GM12878 (cell line): ENCODE measurements at regions not wholly inside any gene's neighbourhood (a gene's known extent, or its start where the extent isn't known, plus 50 kb on each side); places are given as distances from the start of the nearest gene placed in this dataset.

Experiments
- ATAC-seq: fragments of 200-7000 bp; cut with Tn5 transposase; 3 replicates; pipeline ENCODE4 v1.9.1; 2020; ENCODE audit warnings: mild to moderate bottlenecking, moderate library complexity
- BruUV-seq: library from RNA; stranded (reverse); fragments of 400-500 nt; replicated peaks from 2 replicates; lab custom pipeline; 2021; lab: Mats Ljungman, UMichigan
- CTCF ChIA-PET: fragments of 300-600 bp; sonication (Branson Sonifier 250); formaldehyde crosslinking; extraction: SDS; loops from one replicate; lab custom pipeline; 2021; ENCODE audit warnings: inconsistent platforms; lab: Yijun Ruan, JAX
- POLR2A ChIA-PET: fragments of 350-600 bp; formaldehyde crosslinking; extraction: SDS; loops from one replicate; lab custom pipeline; 2021; ENCODE audit warnings: inconsistent platforms; lab: Charles Lee
- RAD21 ChIA-PET: fragments of 300-600 bp; sonication (Branson Sonifier 250); formaldehyde crosslinking; loops from one replicate; lab custom pipeline; 2023; ENCODE audit warnings: antibody characterized with exemption; ENCODE audit not compliant: unreplicated experiment; lab: Charles Lee
- SMC1A ChIA-PET: fragments of 300-600 bp; sonication (Branson Sonifier 250); formaldehyde crosslinking; loops from one replicate; lab custom pipeline; 2023; ENCODE audit not compliant: unreplicated experiment, uncharacterized antibody; lab: Charles Lee
- DNase-seq: peaks from one replicate; pipeline ENCODE4 v3.0.0-alpha.2; 2011; ENCODE audit warnings: low read depth, low spot score
- FAIRE-seq: peaks from 3 replicates; lab custom pipeline; 2011; peaks lifted over from hg19 to GRCh38; lab: Jason Lieb, UNC
- H2AFZ ChIP-seq: 2 replicates; pipeline ENCODE4 v1.6.0; 2011; ENCODE audit warnings: low read depth, low read length, control low read depth; ENCODE audit not compliant: control insufficient read depth
- H3K27ac ChIP-seq: 2 replicates; pipeline ENCODE4 v1.5.1; 2011; ENCODE audit warnings: control low read depth; ENCODE audit not compliant: control insufficient read depth, insufficient read depth
- H3K27me3 ChIP-seq, 2 experiments: replicated peaks in 1 of 2; 2 replicates each; pipeline versions ENCODE4 v1.6.0 to v1.6.1; 2011; ENCODE audit warnings: low read length in 1 of 2; ENCODE audit not compliant: control insufficient read depth in 2 of 2, insufficient read depth in 2 of 2
- H3K36me3 ChIP-seq, 2 experiments: 2 replicates each; pipeline ENCODE4 v1.5.1; 2011; ENCODE audit warnings: low read length in 1 of 2; ENCODE audit not compliant: control insufficient read depth in 2 of 2, insufficient read depth in 2 of 2
- H3K4me1 ChIP-seq: 2 replicates; pipeline ENCODE4 v1.6.1; 2011; ENCODE audit warnings: mild to moderate bottlenecking, low read length, moderate library complexity, mixed read lengths; ENCODE audit not compliant: control insufficient read depth, insufficient read depth
- H3K4me2 ChIP-seq: 2 replicates; pipeline ENCODE4 v1.6.0; 2011; ENCODE audit warnings: control low read depth; ENCODE audit not compliant: control insufficient read depth, insufficient read depth
- H3K4me3 ChIP-seq: fragments of 200-600 bp; sonication (generic); 2 replicates; pipeline ENCODE4 v1.5.1; 2016
- H3K79me2 ChIP-seq: 2 replicates; pipeline ENCODE4 v1.6.0; 2011; ENCODE audit warnings: low read length; ENCODE audit not compliant: control insufficient read depth, insufficient read depth
- H3K9ac ChIP-seq: 2 replicates; pipeline ENCODE4 v1.8.0; 2011; ENCODE audit warnings: low read length, control low read depth, mixed read lengths; ENCODE audit not compliant: control insufficient read depth, insufficient read depth
- H3K9me3 ChIP-seq: replicated peaks from 3 replicates; pipeline ENCODE4 v1.5.1; 2011; ENCODE audit warnings: mild to moderate bottlenecking, low read length; ENCODE audit not compliant: control insufficient read depth, insufficient read depth
- H4K20me1 ChIP-seq: 2 replicates; pipeline ENCODE4 v1.6.0; 2011; ENCODE audit not compliant: control insufficient read depth, insufficient read depth
- EP300 ChIP-seq, 2 experiments: fragments of 150-350 bp in 1 of 2; IDR thresholded peaks; 2 replicates each; pipeline ENCODE4 v1.6.1; 2011 to 2012; ENCODE audit warnings: low read depth in 2 of 2, low read length in 2 of 2, borderline replicate concordance in 1 of 2, improper control_type of control experiment in 1 of 2, inconsistent platforms in 1 of 2; ENCODE audit not compliant: control insufficient read depth in 1 of 2
- NFYB ChIP-seq: IDR thresholded peaks from 2 replicates; pipeline ENCODE4 v1.6.1; 2011; ENCODE audit warnings: low read depth, mild to moderate bottlenecking, low read length, improper control_type of control experiment, moderate library complexity; ENCODE audit not compliant: insufficient read depth
- RAD51 ChIP-seq: fragments of 450-650 bp; IDR thresholded peaks from 2 replicates; pipeline ENCODE4 v1.6.1; 2016; ENCODE audit warnings: moderate library complexity, mild to moderate bottlenecking, inconsistent platforms
- SIX5 ChIP-seq: IDR thresholded peaks from 2 replicates; pipeline ENCODE4 v1.6.1; 2011; ENCODE audit warnings: mild to moderate bottlenecking, low read depth, low read length, moderate library complexity; ENCODE audit not compliant: severe bottlenecking
- STAT3 ChIP-seq: IDR thresholded peaks from 2 replicates; pipeline ENCODE4 v1.6.1; 2011; ENCODE audit warnings: low read depth, low read length, improper control_type of control experiment
- SUZ12 ChIP-seq: fragments of 200-600 bp; sonication (generic); IDR thresholded peaks from one replicate; pipeline ENCODE4 v1.6.1; 2018; ENCODE audit warnings: antibody characterized with exemption, mild to moderate bottlenecking; ENCODE audit not compliant: unreplicated experiment
- TCF3 ChIP-seq: IDR thresholded peaks from 2 replicates; pipeline ENCODE4 v1.6.1; 2012; ENCODE audit warnings: low read depth, mild to moderate bottlenecking, low read length, borderline replicate concordance; ENCODE audit not compliant: insufficient read depth
- YBX1 ChIP-seq: fragments of 450-650 bp; IDR thresholded peaks from 2 replicates; pipeline ENCODE4 v1.6.1; 2016; ENCODE audit warnings: antibody characterized with exemption
- ZNF622 ChIP-seq: fragments of 450-650 bp; IDR thresholded peaks from 2 replicates; pipeline ENCODE4 v1.6.1; 2017; ENCODE audit warnings: mild to moderate bottlenecking, inconsistent platforms
- WGBS: methylation state at CpG from one replicate; pipeline ENCODE4 v1.1.6; 2016; ENCODE audit warnings: low lambda C conversion rate; ENCODE audit not compliant: insufficient replicate concordance, insufficient coverage; ENCODE audit errors: missing lambda C conversion rate; 5-methylcytosine and 5-hydroxymethylcytosine counted together
- in situ Hi-C: fragments of 300-500 bp; cut with MboI; formaldehyde crosslinking; loops from 9 replicates; pipeline ENCODE4 v1.14.3; 2018; ENCODE audit warnings: mixed read lengths
- intact Hi-C: fragments of 100-400 bp; cut with micrococcal nuclease; formaldehyde crosslinking; loops from one replicate; pipeline ENCODE4 v1.14.2; 2022; ENCODE audit not compliant: unreplicated experiment
- TF ChIP-seq, protein P1 (sequence below): IDR thresholded peaks from 2 replicates; pipeline ENCODE4 v1.6.1; 2011; ENCODE audit warnings: borderline replicate concordance, low read depth, mild to moderate bottlenecking, moderate library complexity, low read length; ENCODE audit not compliant: insufficient read depth, poor library complexity, severe bottlenecking
- TF ChIP-seq, protein P2 (sequence below): fragments of 450-650 bp; IDR thresholded peaks from 2 replicates; pipeline ENCODE4 v1.6.1; 2017; ENCODE audit warnings: mild to moderate bottlenecking, moderate library complexity
- TF ChIP-seq, protein P3 (sequence below): IDR thresholded peaks from 2 replicates; pipeline ENCODE4 v1.6.1; 2011; ENCODE audit warnings: low read depth, low read length, improper control_type of control experiment, borderline replicate concordance

DNA sequence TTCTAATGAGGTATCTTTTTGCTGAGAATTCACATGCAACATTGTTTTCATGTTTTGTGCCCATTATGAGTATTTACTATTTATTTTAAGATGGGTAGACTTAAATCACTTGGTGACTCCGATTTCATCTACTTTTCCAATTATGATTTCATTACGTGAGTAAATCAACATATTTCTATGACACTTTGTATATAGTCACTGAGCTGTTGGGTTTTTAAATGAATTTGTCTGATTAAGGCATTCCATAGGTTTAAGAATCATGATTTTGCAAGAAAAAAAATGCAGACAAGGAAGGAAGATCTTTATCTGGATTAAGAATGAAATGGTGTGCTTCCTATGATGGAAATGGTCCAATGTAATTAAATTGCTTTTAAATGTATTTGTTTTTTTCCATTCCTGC, 661.9 kb downstream of the ANXA1 start (continued):
- TF ChIP-seq, protein P1, sequence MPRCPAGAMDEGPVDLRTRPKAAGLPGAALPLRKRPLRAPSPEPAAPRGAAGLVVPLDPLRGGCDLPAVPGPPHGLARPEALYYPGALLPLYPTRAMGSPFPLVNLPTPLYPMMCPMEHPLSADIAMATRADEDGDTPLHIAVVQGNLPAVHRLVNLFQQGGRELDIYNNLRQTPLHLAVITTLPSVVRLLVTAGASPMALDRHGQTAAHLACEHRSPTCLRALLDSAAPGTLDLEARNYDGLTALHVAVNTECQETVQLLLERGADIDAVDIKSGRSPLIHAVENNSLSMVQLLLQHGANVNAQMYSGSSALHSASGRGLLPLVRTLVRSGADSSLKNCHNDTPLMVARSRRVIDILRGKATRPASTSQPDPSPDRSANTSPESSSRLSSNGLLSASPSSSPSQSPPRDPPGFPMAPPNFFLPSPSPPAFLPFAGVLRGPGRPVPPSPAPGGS = no peak
- TF ChIP-seq NFYB (no peak), STAT3 (no peak), YBX1 (no peak), ZNF622 (no peak), SIX5 (no peak), SUZ12 (no peak)
- TF ChIP-seq, protein P2, sequence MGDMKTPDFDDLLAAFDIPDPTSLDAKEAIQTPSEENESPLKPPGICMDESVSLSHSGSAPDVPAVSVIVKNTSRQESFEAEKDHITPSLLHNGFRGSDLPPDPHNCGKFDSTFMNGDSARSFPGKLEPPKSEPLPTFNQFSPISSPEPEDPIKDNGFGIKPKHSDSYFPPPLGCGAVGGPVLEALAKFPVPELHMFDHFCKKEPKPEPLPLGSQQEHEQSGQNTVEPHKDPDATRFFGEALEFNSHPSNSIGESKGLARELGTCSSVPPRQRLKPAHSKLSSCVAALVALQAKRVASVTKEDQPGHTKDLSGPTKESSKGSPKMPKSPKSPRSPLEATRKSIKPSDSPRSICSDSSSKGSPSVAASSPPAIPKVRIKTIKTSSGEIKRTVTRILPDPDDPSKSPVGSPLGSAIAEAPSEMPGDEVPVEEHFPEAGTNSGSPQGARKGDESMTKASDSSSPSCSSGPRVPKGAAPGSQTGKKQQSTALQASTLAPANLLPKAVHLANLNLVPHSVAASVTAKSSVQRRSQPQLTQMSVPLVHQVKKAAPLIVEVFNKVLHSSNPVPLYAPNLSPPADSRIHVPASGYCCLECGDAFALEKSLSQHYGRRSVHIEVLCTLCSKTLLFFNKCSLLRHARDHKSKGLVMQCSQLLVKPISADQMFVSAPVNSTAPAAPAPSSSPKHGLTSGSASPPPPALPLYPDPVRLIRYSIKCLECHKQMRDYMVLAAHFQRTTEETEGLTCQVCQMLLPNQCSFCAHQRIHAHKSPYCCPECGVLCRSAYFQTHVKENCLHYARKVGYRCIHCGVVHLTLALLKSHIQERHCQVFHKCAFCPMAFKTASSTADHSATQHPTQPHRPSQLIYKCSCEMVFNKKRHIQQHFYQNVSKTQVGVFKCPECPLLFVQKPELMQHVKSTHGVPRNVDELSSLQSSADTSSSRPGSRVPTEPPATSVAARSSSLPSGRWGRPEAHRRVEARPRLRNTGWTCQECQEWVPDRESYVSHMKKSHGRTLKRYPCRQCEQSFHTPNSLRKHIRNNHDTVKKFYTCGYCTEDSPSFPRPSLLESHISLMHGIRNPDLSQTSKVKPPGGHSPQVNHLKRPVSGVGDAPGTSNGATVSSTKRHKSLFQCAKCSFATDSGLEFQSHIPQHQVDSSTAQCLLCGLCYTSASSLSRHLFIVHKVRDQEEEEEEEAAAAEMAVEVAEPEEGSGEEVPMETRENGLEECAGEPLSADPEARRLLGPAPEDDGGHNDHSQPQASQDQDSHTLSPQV = no peak

DNA sequence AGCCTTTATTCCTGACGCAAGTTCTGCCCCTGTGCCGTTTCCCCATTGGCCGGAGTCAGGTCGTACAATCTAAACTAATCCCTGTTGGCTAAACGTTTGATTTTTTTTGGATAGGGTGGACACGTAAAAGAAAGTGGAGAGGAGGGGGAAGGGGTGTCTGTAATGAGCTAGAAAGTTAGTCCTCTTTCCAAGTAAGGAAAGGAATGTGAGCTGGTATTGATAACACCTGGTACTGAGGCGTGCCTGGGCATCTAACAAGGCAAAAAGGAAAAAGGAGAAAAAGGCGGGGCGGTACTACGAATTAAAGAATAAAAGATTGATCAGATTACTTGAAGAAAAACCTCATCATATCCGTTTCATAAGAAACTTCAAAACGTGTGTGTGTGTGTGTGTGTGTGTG, 665.2 kb downstream of the ANXA1 start:
- H3K4me2 ChIP-seq = no peak overlapping the region
- ChIA-PET POLR2A (no interaction called here), RAD21 (no interaction called here), SMC1A (no interaction called here), CTCF (no interaction called here)
- in situ Hi-C loops (no loop called here), intact Hi-C loops (no loop called here)
- DNase-seq (no peak), FAIRE-seq (no peak), ATAC-seq (no peak)
- H3K4me1 ChIP-seq = no peaks in the 10 kb centered on the region
- H3K27ac ChIP-seq = no peak overlapping the region
- H3K9me3 ChIP-seq = no peaks in the 10 kb centered on the region
- H4K20me1 ChIP-seq = no peaks in the 10 kb centered on the region
- 35% methylated on average over 12 of the region's 12 CpGs for WGBS
- BruUV-seq = no TSS peak
- no peaks in the 10 kb centered on the region for H3K36me3 ChIP-seq
- no peaks in the 10 kb centered on the region for H3K27me3 ChIP-seq
- H2AFZ ChIP-seq = no peak overlapping the region
- no peaks in the 10 kb centered on the region for H3K79me2 ChIP-seq
- no peak overlapping the region for H3K4me3 ChIP-seq
- H3K9ac ChIP-seq = no peak overlapping the region
- TF ChIP-seq, protein P3, sequence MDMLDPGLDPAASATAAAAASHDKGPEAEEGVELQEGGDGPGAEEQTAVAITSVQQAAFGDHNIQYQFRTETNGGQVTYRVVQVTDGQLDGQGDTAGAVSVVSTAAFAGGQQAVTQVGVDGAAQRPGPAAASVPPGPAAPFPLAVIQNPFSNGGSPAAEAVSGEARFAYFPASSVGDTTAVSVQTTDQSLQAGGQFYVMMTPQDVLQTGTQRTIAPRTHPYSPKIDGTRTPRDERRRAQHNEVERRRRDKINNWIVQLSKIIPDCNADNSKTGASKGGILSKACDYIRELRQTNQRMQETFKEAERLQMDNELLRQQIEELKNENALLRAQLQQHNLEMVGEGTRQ = no peak
- TF ChIP-seq, protein P2 = no peak
- TF ChIP-seq RAD51 = no peak
- no peak for TF ChIP-seq EP300 (IDR thresholded peaks at IDR 0.05; ENCODE audit: borderline replicate concordance in 1 of 2, control insufficient read depth in 1 of 2, low read depth in 2 of 2, low read length in 2 of 2)
- no peak for TF ChIP-seq TCF3
